GM12878 (cell line): ENCODE measurements at regions not wholly inside any gene's neighbourhood (a gene's known extent, or its start where the extent isn't known, plus 50 kb on each side); places are given as distances from the start of the nearest gene placed in this dataset.

Source experiments
- ATF3 ChIP-seq: IDR thresholded peaks from 2 replicates; pipeline ENCODE4 v1.6.1; 2011; ENCODE audit warnings: low read depth, mild to moderate bottlenecking, low read length, moderate library complexity, borderline replicate concordance; ENCODE audit errors: extremely low read depth
- BACH1 ChIP-seq: fragments of 450-650 bp; IDR thresholded peaks from 2 replicates; pipeline ENCODE4 v1.6.1; 2017; ENCODE audit warnings: mild to moderate bottlenecking, borderline replicate concordance
- BMI1 ChIP-seq: fragments of 450-650 bp; IDR thresholded peaks from 2 replicates; pipeline ENCODE4 v1.6.1; 2016; ENCODE audit warnings: mild to moderate bottlenecking, moderate library complexity, borderline replicate concordance
- CEBPB ChIP-seq, 2 experiments: fragments of 150-350 bp in 1 of 2; IDR thresholded peaks; 2 replicates each; pipeline ENCODE4 v1.6.1; 2012 to 2014; ENCODE audit warnings: low read depth in 2 of 2, low read length in 2 of 2, borderline replicate concordance in 1 of 2, inconsistent platforms in 1 of 2
- CTCF ChIP-seq, 3 experiments: IDR thresholded peaks in 2 of 3; conservative IDR thresholded peaks in 1 of 3; 2 replicates each; pipeline ENCODE4 v1.5.1; 2011; ENCODE audit warnings: low read depth in 3 of 3, low read length in 3 of 3, mild to moderate bottlenecking in 3 of 3, control low read depth in 2 of 3, moderate library complexity in 2 of 3, inconsistent platforms in 1 of 3, mixed read lengths in 1 of 3; ENCODE audit not compliant: control insufficient read depth in 2 of 3, insufficient read depth in 1 of 3; ENCODE audit errors: extremely low read depth in 1 of 3
- HCFC1 ChIP-seq: fragments of 150-350 bp; IDR thresholded peaks from 2 replicates; pipeline ENCODE4 v1.6.1; 2014; ENCODE audit warnings: low read length
- PAX5 ChIP-seq: IDR thresholded peaks from 2 replicates; pipeline ENCODE4 v1.6.1; 2011; ENCODE audit warnings: low read depth, low read length, borderline replicate concordance
- POLR2A ChIP-seq: IDR thresholded peaks from 2 replicates; pipeline ENCODE4 v1.6.1; 2011; ENCODE audit warnings: low read depth, mild to moderate bottlenecking, low read length

- TF ChIP-seq PAX5 (no peak), HCFC1 (no peak), POLR2A (no peak), CTCF (IDR thresholded peaks at IDR 0.05 in 2 of 3, conservative IDR thresholded peaks at IDR 0.05 in 1 of 3; ENCODE audit: control insufficient read depth in 2 of 3, extremely low read depth in 1 of 3, insufficient read depth in 1 of 3, low read depth in 3 of 3, low read length in 3 of 3) (no peak), BACH1 (no peak), ATF3 (no peak), BMI1 (no peak), CEBPB (IDR thresholded peaks at IDR 0.05; ENCODE audit: borderline replicate concordance in 1 of 2, low read depth in 2 of 2, low read length in 2 of 2) (no peak)
Measured at GRCh38 chr11:27218421-27219038, 144.5 kb downstream of the CCDC34 start.
